Activated CD8-positive, alpha-beta memory T cell treated with anti-CD3 and anti-CD28 coated beads, Interleukin-2, amount 50 U/mL, for 24 hours (primary cell): ENCODE measurements at regions not wholly inside any gene's neighbourhood (a gene's known extent, or its start where the extent isn't known, plus 50 kb on each side); places are given as distances from the start of the nearest gene placed in this dataset.

Experiments
- DNase-seq: peaks from one replicate; pipeline ENCODE4 v3.0.0-alpha.2; 2020; ENCODE audit errors: extremely low read depth

DNA sequence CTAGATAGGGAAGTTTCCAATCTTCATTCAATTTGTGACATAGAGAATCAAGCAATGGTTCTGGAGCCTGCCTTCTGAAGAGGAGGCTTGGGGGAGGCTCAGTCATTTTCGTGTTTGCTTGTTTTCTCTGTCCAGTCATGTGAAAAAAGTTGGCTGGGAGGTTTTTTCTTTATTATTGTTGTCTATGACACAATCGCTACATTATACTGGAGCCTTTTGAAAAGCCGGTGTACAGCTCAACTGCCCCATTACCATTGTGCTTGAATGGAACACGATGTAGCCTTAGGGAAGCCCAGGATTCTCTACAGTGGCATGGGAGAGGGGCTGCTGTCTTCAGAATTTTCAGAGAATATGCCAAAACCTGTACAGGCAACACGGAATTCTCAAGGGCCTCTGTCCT, 57.9 kb upstream of the NCAM1 start:
- DNase-seq, result no peak

DNA sequence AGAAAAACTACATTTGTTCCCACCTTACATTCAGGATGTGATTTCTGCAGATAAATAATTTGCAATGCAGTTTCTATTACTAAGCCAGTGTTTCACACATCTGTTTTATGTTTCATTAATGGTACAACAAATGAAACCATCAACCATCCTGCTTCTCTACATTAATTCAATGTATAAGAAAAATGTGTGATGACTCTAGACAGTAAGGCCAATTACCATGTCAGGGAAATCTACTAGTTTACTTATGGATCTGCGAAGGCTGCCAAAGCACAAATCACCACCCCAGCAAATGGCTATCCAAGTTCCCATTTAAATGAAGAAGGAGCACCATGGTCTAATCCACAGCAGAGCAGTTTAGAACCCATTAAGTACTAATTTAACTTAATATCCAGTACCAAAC, 50.1 kb upstream of the NCAM1 start:
- DNase-seq, result no peak
